HFFc6 (cell line): ENCODE measurements at regions not wholly inside any gene's neighbourhood (a gene's known extent, or its start where the extent isn't known, plus 50 kb on each side); places are given as distances from the start of the nearest gene placed in this dataset.

Source experiments
- DNase-seq: peaks from one replicate; pipeline ENCODE4 v3.0.0-alpha.2; 2018
- H3K27ac Mint-ChIP-seq: 2 replicates; pipeline ENCODE4 v1.8.0; 2020; ENCODE audit warnings: mild to moderate bottlenecking, mixed read lengths
- H3K27me3 Mint-ChIP-seq: 2 replicates; pipeline ENCODE4 v1.8.0; 2021; ENCODE audit warnings: mild to moderate bottlenecking, moderate library complexity, mixed read lengths; ENCODE audit not compliant: insufficient read depth
- H3K36me3 Mint-ChIP-seq: 2 replicates; pipeline ENCODE4 v1.8.0; 2021; ENCODE audit warnings: low read depth, mixed read lengths
- H3K4me1 Mint-ChIP-seq: 2 replicates; pipeline ENCODE4 v1.8.0; 2020; ENCODE audit warnings: low read depth, mixed read lengths
- H3K4me3 Mint-ChIP-seq: 2 replicates; pipeline ENCODE4 v1.8.0; 2020; ENCODE audit warnings: mild to moderate bottlenecking, moderate library complexity, mixed read lengths
- H3K9me3 Mint-ChIP-seq: 2 replicates; pipeline ENCODE4 v1.8.0; 2020; ENCODE audit warnings: mild to moderate bottlenecking, mixed read lengths
- CTCF ChIP-seq: fragments of 200-600 bp; sonication (generic); IDR thresholded peaks from 2 replicates; pipeline ENCODE4 v1.5.0; 2021; ENCODE audit warnings: antibody characterized with exemption, mild to moderate bottlenecking

GRCh38 chr4:181168011-181168805 lies 1075.0 kb upstream of the TENM3 start:
- Mint-ChIP-seq H3K4me1 (no peaks in the 10 kb centered on the region), H3K36me3 (no peaks in the 10 kb centered on the region), H3K4me3 (no peak overlapping the region), H3K27ac (no peak overlapping the region), H3K27me3 (no peaks in the 10 kb centered on the region), H3K9me3 (peaks cover 5% of the 10 kb centered on the region)
- no peak for DNase-seq
- TF ChIP-seq CTCF: no peak

GRCh38 chr4:181173046-181173445 lies 1070.2 kb upstream of the TENM3 start:
- Mint-ChIP-seq H3K4me3 (no peak overlapping the region), H3K4me1 (no peaks in the 10 kb centered on the region), H3K27ac (no peak overlapping the region), H3K36me3 (no peaks in the 10 kb centered on the region), H3K9me3 (peaks cover 5% of the 10 kb centered on the region), H3K27me3 (no peaks in the 10 kb centered on the region)
- no peak for DNase-seq
- TF ChIP-seq CTCF: no peak

GRCh38 chr4:181176306-181176705 lies 1066.9 kb upstream of the TENM3 start:
- no peaks in the 10 kb centered on the region for H3K9me3 Mint-ChIP-seq
- H3K36me3 Mint-ChIP-seq: no peaks in the 10 kb centered on the region
- no peaks in the 10 kb centered on the region; the same call in 1 of the 2 replicates for H3K27me3 Mint-ChIP-seq
- H3K4me3 Mint-ChIP-seq: no peak overlapping the region
- TF ChIP-seq CTCF: no peak
- H3K27ac Mint-ChIP-seq: no peak overlapping the region
- H3K4me1 Mint-ChIP-seq: no peaks in the 10 kb centered on the region
- DNase-seq: no peak

GRCh38 chr4:181181331-181181730 lies 1061.9 kb upstream of the TENM3 start:
- no peak for DNase-seq
- H3K4me3 Mint-ChIP-seq: no peak overlapping the region
- no peaks in the 10 kb centered on the region; the same call in none of the 2 replicates for H3K27me3 Mint-ChIP-seq
- no peak overlapping the region for H3K27ac Mint-ChIP-seq
- no peak for TF ChIP-seq CTCF
- no peaks in the 10 kb centered on the region for H3K36me3 Mint-ChIP-seq
- no peaks in the 10 kb centered on the region for H3K4me1 Mint-ChIP-seq
- peaks cover 14% of the 10 kb centered on the region for H3K9me3 Mint-ChIP-seq

GRCh38 chr4:181189751-181190150 lies 1053.5 kb upstream of the TENM3 start:
- TF ChIP-seq CTCF: no peak
- H3K9me3 Mint-ChIP-seq: peaks cover 10% of the 10 kb centered on the region
- no peak overlapping the region for H3K4me3 Mint-ChIP-seq
- H3K36me3 Mint-ChIP-seq: no peaks in the 10 kb centered on the region
- H3K27ac Mint-ChIP-seq: no peak overlapping the region
- no peaks in the 10 kb centered on the region for H3K4me1 Mint-ChIP-seq
- H3K27me3 Mint-ChIP-seq: no peaks in the 10 kb centered on the region
- DNase-seq: no peak
